Panc1 (cell line): ENCODE measurements at regions not wholly inside any gene's neighbourhood (a gene's known extent, or its start where the extent isn't known, plus 50 kb on each side); places are given as distances from the start of the nearest gene placed in this dataset.

Experiments
- ATAC-seq: fragments of 200-7000 bp; cut with Tn5 transposase; 2 replicates; pipeline ENCODE4 v1.9.1; 2020; ENCODE audit warnings: mild to moderate bottlenecking, moderate library complexity
- BruUV-seq: library from RNA; stranded (reverse); fragments of 400-500 nt; replicated peaks from 2 replicates; lab custom pipeline; 2021; lab: Mats Ljungman, UMichigan
- CTCF ChIA-PET: fragments of 300-600 bp; sonication (Branson Sonifier 250); formaldehyde crosslinking; loops from one replicate; lab custom pipeline; 2022; ENCODE audit warnings: antibody characterized with exemption; lab: Charles Lee
- POLR2A ChIA-PET: fragments of 300-600 bp; sonication (Branson Sonifier 250); formaldehyde crosslinking; loops from one replicate; lab custom pipeline; 2022; ENCODE audit warnings: antibody characterized with exemption; lab: Charles Lee
- DNase-seq: peaks from one replicate; pipeline ENCODE4 v3.0.0-alpha.2; 2010; ENCODE audit warnings: low read depth, low spot score
- H3K27ac ChIP-seq: 2 replicates; pipeline ENCODE4 v1.5.1; 2011; ENCODE audit warnings: mild to moderate bottlenecking, low read length, inconsistent platforms
- H3K27me3 ChIP-seq: fragments of 200-500 bp; sonication (Bioruptor generic); 2 replicates; pipeline ENCODE4 v1.6.0; 2014; ENCODE audit warnings: low read length, inconsistent platforms; ENCODE audit not compliant: control insufficient read depth, insufficient read depth
- H3K36me3 ChIP-seq: fragments of 200-500 bp; sonication (Bioruptor generic); 2 replicates; pipeline ENCODE4 v1.5.1; 2014; ENCODE audit warnings: inconsistent platforms, mild to moderate bottlenecking, low read length, moderate library complexity; ENCODE audit not compliant: control insufficient read depth, insufficient read depth
- H3K4me1 ChIP-seq: 2 replicates; pipeline ENCODE4 v1.5.1; 2011; ENCODE audit warnings: inconsistent platforms, mild to moderate bottlenecking, low read length, moderate library complexity; ENCODE audit not compliant: control insufficient read depth, insufficient read depth
- H3K4me3 ChIP-seq, 2 experiments: 2 replicates each; pipeline ENCODE4 v1.5.1; 2011 to 2012; ENCODE audit warnings: low read depth in 2 of 2, low read length in 2 of 2, mild to moderate bottlenecking in 2 of 2, inconsistent platforms in 1 of 2, moderate library complexity in 1 of 2
- H3K9me3 ChIP-seq: fragments of 200-500 bp; sonication (Bioruptor generic); 2 replicates; pipeline ENCODE4 v1.5.1; 2014; ENCODE audit warnings: low read depth, mild to moderate bottlenecking, inconsistent platforms, low read length, moderate library complexity; ENCODE audit not compliant: control insufficient read depth, insufficient read depth
- CTCF ChIP-seq: fragments of 450-650 bp; IDR thresholded peaks from 2 replicates; pipeline ENCODE4 v1.5.1; 2017; ENCODE audit warnings: mild to moderate bottlenecking
- POLR2AphosphoS5 ChIP-seq: IDR thresholded peaks from 2 replicates; pipeline ENCODE4 v1.6.1; 2012; ENCODE audit warnings: mild to moderate bottlenecking, low read depth, low read length, moderate library complexity
- SIN3A ChIP-seq: IDR thresholded peaks from 2 replicates; pipeline ENCODE4 v1.6.1; 2012; ENCODE audit warnings: low read depth, mild to moderate bottlenecking, low read length, moderate library complexity, borderline replicate concordance; ENCODE audit not compliant: insufficient read depth
- TCF7L2 ChIP-seq: IDR thresholded peaks from 2 replicates; pipeline ENCODE4 v1.6.1; 2011; ENCODE audit warnings: mild to moderate bottlenecking, low read depth, low read length, inconsistent platforms
- in situ Hi-C: cut with HindIII; loops from 2 replicates; pipeline ENCODE4 v1.10.0; 2016; ENCODE audit warnings: low sequenced_read_pairs, low pct_unique_long_range_greater_than_20kb
- intact Hi-C: fragments of 100-400 bp; cut with micrococcal nuclease; formaldehyde crosslinking; loops from one replicate; pipeline ENCODE4 v1.10.0; 2022; ENCODE audit not compliant: unreplicated experiment
- TF ChIP-seq, protein P1 (sequence below), 2 experiments: IDR thresholded peaks; 2 replicates each; pipeline ENCODE4 v1.6.1; 2011 to 2012; ENCODE audit warnings: low read depth in 2 of 2, control low read depth in 1 of 2, low read length in 1 of 2, mild to moderate bottlenecking in 1 of 2, moderate library complexity in 1 of 2; ENCODE audit not compliant: insufficient read depth in 1 of 2

GRCh38 chr6:153960741-153961140 is 78.3 kb upstream of the OPRM1 start:
- Histone ChIP-seq H3K4me3 (no peak overlapping the region), H3K4me1 (no peaks in the 10 kb centered on the region), H3K9me3 (no peaks in the 10 kb centered on the region), H3K27ac (no peak overlapping the region), H3K36me3 (no peaks in the 10 kb centered on the region), H3K27me3 (no peaks in the 10 kb centered on the region)
- no TSS peak for BruUV-seq
- in situ Hi-C loops (no loop called here), intact Hi-C loops (no loop called here)
- CTCF ChIA-PET, result interaction anchor here (0.6 kb wide), 2 partner anchors 936 to 1365 kb away, joined by 6 read pairs; no protein-coding TSS in a partner anchor
- TF ChIP-seq SIN3A (no peak), CTCF (no peak), TCF7L2 (no peak), POLR2AphosphoS5 (no peak)
- TF ChIP-seq, protein P1, sequence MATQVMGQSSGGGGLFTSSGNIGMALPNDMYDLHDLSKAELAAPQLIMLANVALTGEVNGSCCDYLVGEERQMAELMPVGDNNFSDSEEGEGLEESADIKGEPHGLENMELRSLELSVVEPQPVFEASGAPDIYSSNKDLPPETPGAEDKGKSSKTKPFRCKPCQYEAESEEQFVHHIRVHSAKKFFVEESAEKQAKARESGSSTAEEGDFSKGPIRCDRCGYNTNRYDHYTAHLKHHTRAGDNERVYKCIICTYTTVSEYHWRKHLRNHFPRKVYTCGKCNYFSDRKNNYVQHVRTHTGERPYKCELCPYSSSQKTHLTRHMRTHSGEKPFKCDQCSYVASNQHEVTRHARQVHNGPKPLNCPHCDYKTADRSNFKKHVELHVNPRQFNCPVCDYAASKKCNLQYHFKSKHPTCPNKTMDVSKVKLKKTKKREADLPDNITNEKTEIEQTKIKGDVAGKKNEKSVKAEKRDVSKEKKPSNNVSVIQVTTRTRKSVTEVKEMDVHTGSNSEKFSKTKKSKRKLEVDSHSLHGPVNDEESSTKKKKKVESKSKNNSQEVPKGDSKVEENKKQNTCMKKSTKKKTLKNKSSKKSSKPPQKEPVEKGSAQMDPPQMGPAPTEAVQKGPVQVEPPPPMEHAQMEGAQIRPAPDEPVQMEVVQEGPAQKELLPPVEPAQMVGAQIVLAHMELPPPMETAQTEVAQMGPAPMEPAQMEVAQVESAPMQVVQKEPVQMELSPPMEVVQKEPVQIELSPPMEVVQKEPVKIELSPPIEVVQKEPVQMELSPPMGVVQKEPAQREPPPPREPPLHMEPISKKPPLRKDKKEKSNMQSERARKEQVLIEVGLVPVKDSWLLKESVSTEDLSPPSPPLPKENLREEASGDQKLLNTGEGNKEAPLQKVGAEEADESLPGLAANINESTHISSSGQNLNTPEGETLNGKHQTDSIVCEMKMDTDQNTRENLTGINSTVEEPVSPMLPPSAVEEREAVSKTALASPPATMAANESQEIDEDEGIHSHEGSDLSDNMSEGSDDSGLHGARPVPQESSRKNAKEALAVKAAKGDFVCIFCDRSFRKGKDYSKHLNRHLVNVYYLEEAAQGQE (IDR thresholded peaks at IDR 0.05; ENCODE audit: insufficient read depth in 1 of 2, low read depth in 2 of 2, low read length in 1 of 2), result no peak
- ATAC-seq (no peak), DNase-seq (no peak)
- POLR2A ChIA-PET, result no interaction called here

DNA sequence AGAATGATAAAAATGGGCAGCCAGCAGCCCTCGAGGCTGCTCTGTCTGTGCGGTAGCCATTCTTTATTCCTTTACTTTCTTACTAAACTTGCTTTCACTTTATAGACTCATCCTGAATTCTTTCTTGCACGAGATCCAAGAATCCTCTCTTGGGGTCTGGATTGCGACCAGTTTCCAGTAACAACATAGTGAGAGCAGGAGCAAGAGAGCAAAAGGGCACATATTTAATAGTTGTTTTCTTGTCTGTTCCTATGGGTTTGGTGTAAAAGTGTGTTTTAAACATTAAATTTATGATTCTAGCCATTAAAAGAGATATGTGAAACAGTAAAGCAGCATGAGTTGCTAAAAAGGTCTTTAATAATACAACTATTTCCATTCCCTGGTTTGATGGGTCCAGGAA is 78.8 kb upstream of the OPRM1 start:
- H3K36me3 ChIP-seq, result no peaks in the 10 kb centered on the region
- H3K4me3 ChIP-seq, result no peak overlapping the region
- no peak for DNase-seq
- BruUV-seq, result no TSS peak
- H3K9me3 ChIP-seq, result no peaks in the 10 kb centered on the region
- no peak overlapping the region for H3K27ac ChIP-seq
- H3K4me1 ChIP-seq, result no peaks in the 10 kb centered on the region
- CTCF ChIA-PET, result interaction anchor here (0.6 kb wide), 1 partner anchor 935 kb away, joined by 6 read pairs; no protein-coding TSS in a partner anchor
- ATAC-seq, result no peak
- in situ Hi-C loops, result no loop called here
- TF ChIP-seq TCF7L2 (no peak), POLR2AphosphoS5 (no peak), CTCF (no peak), SIN3A (no peak)
- TF ChIP-seq, protein P1 (IDR thresholded peaks at IDR 0.05; ENCODE audit: insufficient read depth in 1 of 2, low read depth in 2 of 2, low read length in 1 of 2), result no peak
- no peaks in the 10 kb centered on the region for H3K27me3 ChIP-seq
- intact Hi-C loops, result no loop called here
- POLR2A ChIA-PET, result no interaction called here
